GM12864 (cell line): ENCODE measurements at regions not wholly inside any gene's neighbourhood (a gene's known extent, or its start where the extent isn't known, plus 50 kb on each side); places are given as distances from the start of the nearest gene placed in this dataset.

Experiments
- DNase-seq: peaks from one replicate; pipeline ENCODE4 v3.0.0-alpha.2; 2011; ENCODE audit warnings: low read depth
- H3K4me3 ChIP-seq: 2 replicates; pipeline ENCODE4 v1.5.1; 2011; ENCODE audit warnings: mild to moderate bottlenecking, low read depth, low read length, control low read depth
- TF ChIP-seq, protein P1 (sequence below): IDR thresholded peaks from 2 replicates; pipeline ENCODE4 v1.5.1; 2011; ENCODE audit warnings: low read depth, mild to moderate bottlenecking, moderate library complexity, low read length, control low read depth, inconsistent platforms; ENCODE audit errors: missing control alignments

GRCh38 chr13:112179995-112180394 lies 113.0 kb downstream of the SOX1 start:
- TF ChIP-seq, protein P1, sequence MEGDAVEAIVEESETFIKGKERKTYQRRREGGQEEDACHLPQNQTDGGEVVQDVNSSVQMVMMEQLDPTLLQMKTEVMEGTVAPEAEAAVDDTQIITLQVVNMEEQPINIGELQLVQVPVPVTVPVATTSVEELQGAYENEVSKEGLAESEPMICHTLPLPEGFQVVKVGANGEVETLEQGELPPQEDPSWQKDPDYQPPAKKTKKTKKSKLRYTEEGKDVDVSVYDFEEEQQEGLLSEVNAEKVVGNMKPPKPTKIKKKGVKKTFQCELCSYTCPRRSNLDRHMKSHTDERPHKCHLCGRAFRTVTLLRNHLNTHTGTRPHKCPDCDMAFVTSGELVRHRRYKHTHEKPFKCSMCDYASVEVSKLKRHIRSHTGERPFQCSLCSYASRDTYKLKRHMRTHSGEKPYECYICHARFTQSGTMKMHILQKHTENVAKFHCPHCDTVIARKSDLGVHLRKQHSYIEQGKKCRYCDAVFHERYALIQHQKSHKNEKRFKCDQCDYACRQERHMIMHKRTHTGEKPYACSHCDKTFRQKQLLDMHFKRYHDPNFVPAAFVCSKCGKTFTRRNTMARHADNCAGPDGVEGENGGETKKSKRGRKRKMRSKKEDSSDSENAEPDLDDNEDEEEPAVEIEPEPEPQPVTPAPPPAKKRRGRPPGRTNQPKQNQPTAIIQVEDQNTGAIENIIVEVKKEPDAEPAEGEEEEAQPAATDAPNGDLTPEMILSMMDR: no peak
- no peak overlapping the region for H3K4me3 ChIP-seq
- no peak for DNase-seq

- DNase-seq: no peak
- TF ChIP-seq, protein P1: no peak
- no peak overlapping the region for H3K4me3 ChIP-seq
Measured at GRCh38 chr13:112181336-112182067, 114.6 kb downstream of the SOX1 start.

GRCh38 chr13:112182251-112182650 lies 115.3 kb downstream of the SOX1 start:
- TF ChIP-seq, protein P1: no peak
- H3K4me3 ChIP-seq: no peak overlapping the region
- no peak for DNase-seq

DNA sequence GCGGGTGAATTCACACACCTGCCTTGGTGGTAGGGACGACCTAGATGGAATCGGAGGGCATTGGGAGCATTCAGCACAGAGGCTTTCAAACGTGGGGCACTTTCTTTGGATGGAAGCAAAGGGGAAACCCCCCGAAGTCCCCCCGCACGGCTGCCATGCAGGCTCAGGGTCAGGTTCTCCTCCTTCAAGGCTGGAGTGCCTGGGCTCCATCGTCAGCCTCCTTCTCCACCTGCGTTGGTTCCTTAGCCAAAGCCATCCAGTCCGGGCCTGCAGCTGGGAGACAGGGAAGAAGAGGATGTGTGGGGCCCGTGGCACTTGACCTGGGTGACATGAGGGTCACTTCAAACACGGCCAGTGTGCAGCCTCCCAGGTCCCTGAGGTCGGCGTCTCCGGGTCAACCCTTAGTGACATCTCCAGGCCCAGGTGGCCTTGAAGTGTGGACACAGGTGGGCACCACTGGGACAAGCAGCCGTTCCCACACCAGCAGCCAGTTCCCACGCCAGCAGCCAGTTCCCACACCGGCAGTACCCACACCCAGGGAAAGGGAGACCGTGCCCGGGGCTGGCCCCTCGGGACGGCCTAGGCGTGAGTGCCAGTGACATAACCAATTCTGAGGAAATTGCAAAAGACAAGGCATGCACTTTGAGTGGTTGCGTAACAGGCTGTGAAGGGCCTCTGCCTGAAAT lies 116.0 kb downstream of the SOX1 start:
- no peak overlapping the region for H3K4me3 ChIP-seq
- TF ChIP-seq, protein P1: no peak
- DNase-seq: no peak

DNA sequence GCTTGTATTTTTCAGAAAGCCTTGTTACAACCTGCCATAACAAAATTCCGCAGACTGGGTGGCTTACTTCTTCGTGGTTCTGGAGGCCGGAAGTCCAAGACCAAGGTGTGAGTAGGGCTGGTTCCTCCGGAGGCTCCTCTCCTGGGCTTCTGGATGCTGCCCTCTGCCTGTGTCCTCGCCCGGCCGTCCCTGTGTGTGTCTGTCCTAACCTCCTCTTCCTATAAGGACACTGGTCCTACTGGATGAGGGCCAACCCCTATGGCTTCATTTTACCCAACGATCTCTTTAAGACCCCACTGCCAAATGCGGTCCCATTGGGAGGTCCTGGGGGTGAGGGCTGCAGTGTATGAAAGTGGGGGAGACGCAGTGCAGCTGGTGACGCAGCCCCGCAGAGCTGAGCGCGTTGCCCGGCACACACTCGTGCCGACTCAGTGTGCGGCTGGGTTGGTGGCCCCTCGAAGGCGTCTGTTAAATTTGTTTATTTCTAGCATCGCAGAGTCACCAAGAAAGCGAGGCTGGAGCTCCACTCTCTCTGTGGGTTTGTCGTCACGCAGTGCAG lies 116.7 kb downstream of the SOX1 start:
- TF ChIP-seq, protein P1: no peak
- H3K4me3 ChIP-seq: no peak overlapping the region
- DNase-seq: no peak

DNA sequence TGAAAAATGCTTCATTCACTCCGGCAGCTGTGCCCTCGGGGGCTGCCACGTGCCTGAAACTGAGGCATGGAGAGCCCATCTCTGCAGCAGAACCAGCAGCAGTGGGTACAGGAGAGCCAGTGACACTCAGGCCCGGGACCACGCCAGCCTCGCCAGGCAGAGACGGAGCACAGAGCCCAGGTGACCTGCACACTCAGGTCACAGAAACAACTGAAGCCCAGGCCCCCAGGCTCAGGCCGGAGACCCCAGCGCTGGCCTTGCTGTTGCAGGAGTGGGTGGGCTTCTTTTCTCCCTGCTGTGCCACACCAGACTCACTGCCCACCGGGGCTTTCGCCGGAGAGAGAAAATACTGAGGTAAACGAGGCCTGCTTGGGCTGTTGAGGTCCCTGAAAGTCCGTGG lies 117.3 kb downstream of the SOX1 start:
- H3K4me3 ChIP-seq: no peak overlapping the region
- TF ChIP-seq, protein P1: no peak
- DNase-seq: no peak

DNA sequence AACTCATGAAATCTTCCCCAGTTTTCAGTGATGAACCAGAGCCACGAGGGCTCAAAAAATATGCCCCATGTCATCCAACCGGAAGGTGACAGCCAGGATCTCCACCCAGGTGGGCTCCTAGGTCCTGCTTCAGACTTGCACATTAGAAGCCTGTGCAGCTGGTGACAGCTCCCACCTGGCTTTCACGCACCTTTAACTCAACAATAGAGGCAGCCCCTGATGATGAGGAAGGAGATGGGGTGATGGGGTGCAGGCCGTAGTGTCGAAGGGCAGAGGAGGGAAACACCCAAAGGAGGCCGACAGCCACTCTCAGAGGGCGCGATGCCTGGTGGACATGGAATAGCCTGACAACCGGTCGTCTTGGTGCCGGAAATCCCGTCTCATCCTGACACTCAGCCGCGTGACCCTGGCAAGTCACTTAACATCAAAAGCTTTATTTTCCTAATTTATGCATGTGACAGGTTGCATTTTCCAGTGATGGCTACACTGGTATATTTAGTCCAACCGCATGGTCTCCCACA lies 118.0 kb downstream of the SOX1 start:
- no peak overlapping the region for H3K4me3 ChIP-seq
- TF ChIP-seq, protein P1: no peak
- no peak for DNase-seq
